GM21381 (cell line): ENCODE measurements at regions not wholly inside any gene's neighbourhood (a gene's known extent, or its start where the extent isn't known, plus 50 kb on each side); places are given as distances from the start of the nearest gene placed in this dataset.

Source experiments
- ATAC-seq: cut with Tn5 transposase; IDR thresholded peaks from one replicate; pipeline ENCODE4 v1.9.1; 2021; ENCODE audit warnings: mild to moderate bottlenecking, moderate library complexity; ENCODE audit not compliant: unreplicated experiment

- ATAC-seq, result no peak
Measured at GRCh38 chr1:47696737-47697441, 259.0 kb downstream of the FOXD2 start.

- ATAC-seq, result no peak
Measured at GRCh38 chr1:47697616-47698335, 259.9 kb downstream of the FOXD2 start.

GRCh38 chr1:47699492-47700235, 261.8 kb downstream of the FOXD2 start:
- no peak for ATAC-seq

GRCh38 chr1:47701283-47701682, 263.4 kb downstream of the FOXD2 start:
- ATAC-seq, result no peak

DNA sequence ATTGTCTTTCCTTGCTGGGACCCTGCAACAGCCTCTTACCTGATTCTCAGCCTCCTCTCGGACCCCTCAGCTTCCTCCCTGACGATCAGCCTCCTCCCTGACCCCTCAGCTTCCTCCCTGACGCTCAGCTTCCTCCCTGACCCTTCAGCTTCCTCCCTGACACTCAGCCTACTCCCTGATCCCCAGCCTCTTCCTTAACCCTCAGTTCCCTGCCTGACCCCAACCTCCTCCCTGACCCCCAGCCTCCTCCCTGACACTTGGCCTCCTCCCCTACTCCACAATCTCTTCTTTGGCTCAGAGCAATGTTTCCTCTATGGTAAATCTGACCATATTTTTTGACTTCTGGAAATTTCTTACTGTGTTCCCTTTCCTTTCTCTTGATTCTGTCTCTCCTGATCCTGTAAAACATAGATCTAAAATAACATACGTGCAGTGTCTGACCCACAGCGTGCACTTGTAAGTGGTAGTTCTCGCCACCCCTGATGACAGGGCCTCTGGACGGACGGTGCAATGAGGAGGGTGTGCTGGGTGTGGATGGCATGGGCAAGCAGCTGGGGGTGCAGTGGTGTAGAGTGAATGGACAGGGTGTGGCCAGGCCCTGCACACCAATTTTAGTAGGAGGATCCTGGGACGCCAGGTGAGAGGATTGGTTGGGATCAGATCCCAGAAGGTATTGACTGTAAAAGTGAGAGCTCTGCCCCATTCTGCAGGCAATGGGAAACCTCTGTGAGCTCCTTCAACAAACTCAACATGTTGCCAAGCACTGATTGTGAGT, 264.1 kb downstream of the FOXD2 start:
- ATAC-seq, result no peak

- ATAC-seq, result no peak
Measured at GRCh38 chr1:47703156-47703825, 265.4 kb downstream of the FOXD2 start.

GRCh38 chr1:47703981-47704596, 266.2 kb downstream of the FOXD2 start:
- no peak for ATAC-seq

DNA sequence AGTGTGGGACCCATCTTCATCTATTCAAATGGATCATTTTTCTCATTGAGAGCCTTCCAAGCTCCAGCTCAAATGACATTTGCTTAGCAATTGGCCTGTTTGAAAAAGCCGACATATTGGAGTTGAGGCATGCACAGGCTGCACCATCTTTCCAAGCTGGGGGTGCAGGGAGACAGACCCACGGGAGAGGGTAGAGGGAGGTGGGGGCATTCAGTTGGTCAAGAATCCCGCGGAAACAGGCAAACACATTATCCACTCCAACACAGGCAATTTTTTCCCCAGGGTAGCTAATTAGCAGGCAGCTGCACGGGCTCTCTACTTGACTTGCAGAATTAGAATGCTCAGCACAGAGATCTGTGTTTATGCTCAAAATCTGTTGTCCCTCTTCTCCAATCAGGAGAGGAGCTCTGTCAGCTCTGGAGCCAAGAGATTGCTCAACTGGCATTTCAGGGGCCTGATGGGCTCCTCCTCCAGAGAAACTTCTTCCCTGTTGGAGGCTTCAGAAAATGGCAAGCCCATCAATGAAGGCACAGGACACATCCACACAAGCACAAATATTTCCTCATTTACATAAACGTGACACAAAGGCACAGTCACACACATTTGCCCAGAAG, 267.8 kb downstream of the FOXD2 start:
- ATAC-seq, result no peak

DNA sequence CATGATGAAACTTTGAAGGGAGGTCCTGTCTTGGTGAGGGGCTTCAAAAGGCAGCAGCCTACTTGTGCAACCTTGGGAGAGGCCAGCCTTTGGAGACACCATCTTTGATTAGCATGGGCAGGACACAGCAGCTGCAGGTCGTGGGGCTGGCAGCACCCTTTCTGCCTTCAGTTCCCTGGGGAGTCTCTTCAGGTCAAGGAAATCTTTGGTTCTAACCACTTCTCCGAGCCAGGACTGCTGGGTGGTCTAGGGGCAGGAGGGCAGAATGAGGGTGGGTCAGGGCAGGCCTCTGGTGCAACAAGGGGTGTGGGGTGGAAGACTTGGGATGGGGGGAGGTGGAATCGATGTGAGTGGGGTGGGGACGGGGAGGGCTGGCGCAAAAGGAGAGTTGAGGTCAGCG, 269.7 kb downstream of the FOXD2 start:
- ATAC-seq, result no peak

GRCh38 chr1:47708019-47708535, 270.2 kb downstream of the FOXD2 start:
- no peak for ATAC-seq

- no peak for ATAC-seq
Measured at GRCh38 chr1:47708658-47709018, 270.8 kb downstream of the FOXD2 start.

- ATAC-seq, result no peak
Measured at GRCh38 chr1:47709019-47709871, 271.4 kb downstream of the FOXD2 start.

GRCh38 chr1:47709872-47710231, 272.0 kb downstream of the FOXD2 start:
- no peak for ATAC-seq

DNA sequence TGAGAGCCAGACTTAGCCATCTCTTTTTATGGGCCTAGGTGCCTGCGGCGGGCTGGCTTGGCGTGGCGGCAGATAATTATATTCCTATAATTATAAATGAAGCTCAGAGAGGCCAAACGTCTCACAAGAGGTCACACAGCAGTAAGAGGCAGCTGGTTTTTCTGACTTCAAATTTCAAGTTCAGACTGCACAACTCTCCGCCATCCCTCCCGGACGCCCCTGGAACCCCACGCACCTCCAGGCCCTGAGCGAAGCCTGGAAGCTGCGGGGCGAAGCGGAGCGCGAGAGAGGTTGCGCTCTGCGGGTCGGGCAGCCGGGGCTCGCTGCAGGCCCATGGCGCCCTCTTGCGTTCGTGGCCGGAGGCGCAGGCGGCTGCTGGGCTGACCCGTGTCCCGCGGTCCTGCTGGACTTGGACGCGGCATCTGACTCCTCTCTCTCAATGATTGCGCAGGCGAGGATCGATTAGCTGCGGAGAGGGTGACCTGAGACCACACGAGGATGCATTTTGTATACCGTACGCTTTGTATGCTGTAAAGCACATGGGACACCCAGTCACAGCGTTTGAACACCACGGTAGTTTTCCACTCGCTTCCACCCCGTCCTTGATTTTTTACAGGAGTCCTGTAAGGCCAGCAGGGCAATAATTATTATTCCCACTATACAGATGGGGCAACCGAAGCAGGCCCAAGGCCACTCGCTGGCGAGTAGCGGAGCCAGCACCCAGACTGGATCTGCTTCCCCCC, 272.7 kb downstream of the FOXD2 start:
- ATAC-seq, result peak; percentile 67
